Gastroesophageal sphincter (tissue), 3 donors: ENCODE measurements at regions not wholly inside any gene's neighbourhood (a gene's known extent, or its start where the extent isn't known, plus 50 kb on each side); places are given as distances from the start of the nearest gene placed in this dataset.

Experiments
- CTCF ChIP-seq, 4 experiments: fragments of 200-600 bp in 2 of 4; fragments of 450-650 bp in 2 of 4; sonication (generic) in 1 of 4; IDR thresholded peaks; one replicate each; pipeline ENCODE4 v1.5.1; 2017 to 2019; ENCODE audit warnings: antibody characterized with exemption in 4 of 4, mild to moderate bottlenecking in 2 of 4, moderate library complexity in 2 of 4
- POLR2A ChIP-seq, 2 donors: fragments of 450-650 bp; IDR thresholded peaks; one replicate each; pipeline ENCODE4 v1.6.1; 2017; ENCODE audit warnings: antibody characterized with exemption in 2 of 2, mild to moderate bottlenecking in 2 of 2, moderate library complexity in 1 of 2

- TF ChIP-seq CTCF (IDR thresholded peaks at IDR 0.05) (no peak), POLR2A (IDR thresholded peaks at IDR 0.05) (no peak)
Measured at GRCh38 chr1:185578293-185578692, 155.9 kb upstream of the HMCN1 start.
